Endothelial cell of umbilical vein (primary cell): ENCODE measurements at regions not wholly inside any gene's neighbourhood (a gene's known extent, or its start where the extent isn't known, plus 50 kb on each side); places are given as distances from the start of the nearest gene placed in this dataset.

Source experiments
- BruUV-seq: library from RNA; stranded (reverse); fragments of 400-500 nt; replicated peaks from 2 replicates; lab custom pipeline; 2021; lab: Mats Ljungman, UMichigan
- CTCF ChIA-PET: fragments of 300-600, 350-600 bp; sonication (Branson Sonifier 250); formaldehyde crosslinking; loops from one replicate; lab custom pipeline; 2021; ENCODE audit warnings: antibody characterized with exemption, inconsistent platforms; lab: Charles Lee
- POLR2A ChIA-PET: fragments of 300-600, 350-600 bp; sonication (Branson Sonifier 250); formaldehyde crosslinking; loops from one replicate; lab custom pipeline; 2021; ENCODE audit warnings: antibody characterized with exemption, inconsistent platforms; lab: Charles Lee
- DNase-seq: peaks from one replicate; pipeline ENCODE4 v3.0.0-alpha.2; 2011; ENCODE audit warnings: low read depth, low spot score
- FAIRE-seq: peaks from 2 replicates; lab custom pipeline; 2011; peaks lifted over from hg19 to GRCh38; lab: Jason Lieb, UNC
- H2AFZ ChIP-seq: 2 replicates; pipeline ENCODE4 v1.6.0; 2012; ENCODE audit warnings: low read depth, low read length, control low read depth, inconsistent platforms
- H3K27ac ChIP-seq: 2 replicates; pipeline ENCODE4 v1.5.1; 2011; ENCODE audit warnings: low read depth, mild to moderate bottlenecking, control low read depth, low read length, moderate library complexity; ENCODE audit not compliant: insufficient read depth
- H3K27me3 ChIP-seq, 2 experiments: 2 replicates each; pipeline versions ENCODE4 v1.6.0 to v1.6.1; 2011; ENCODE audit warnings: low read length in 2 of 2, mixed read lengths in 1 of 2; ENCODE audit not compliant: control insufficient read depth in 2 of 2, insufficient read depth in 2 of 2
- H3K36me3 ChIP-seq, 2 experiments: 2 replicates in 1 of 2; 3 replicates in 1 of 2; pipeline ENCODE4 v1.5.1; 2011; ENCODE audit warnings: low read length in 2 of 2, mild to moderate bottlenecking in 1 of 2, moderate library complexity in 1 of 2; ENCODE audit not compliant: control insufficient read depth in 2 of 2, insufficient read depth in 2 of 2; ENCODE audit errors: extremely low read depth in 1 of 2
- H3K4me1 ChIP-seq: 3 replicates; pipeline ENCODE4 v1.5.1; 2011; ENCODE audit warnings: mild to moderate bottlenecking, low read length; ENCODE audit not compliant: control insufficient read depth, insufficient read depth; ENCODE audit errors: extremely low read depth
- H3K4me2 ChIP-seq: 2 replicates; pipeline ENCODE4 v1.6.1; 2011; ENCODE audit warnings: low read length, control low read depth, mixed read lengths; ENCODE audit not compliant: insufficient read depth
- H3K4me3 ChIP-seq, 3 experiments: fragments of 200-600 bp in 1 of 3; sonication (generic), shearing (Covaris generic) in 1 of 3; replicated peaks in 1 of 3; 2 replicates each; pipeline ENCODE4 v1.5.1; 2011 to 2016; ENCODE audit warnings: control low read depth in 3 of 3, low read length in 3 of 3, mild to moderate bottlenecking in 2 of 3, inconsistent platforms in 1 of 3, low read depth in 1 of 3, moderate library complexity in 1 of 3; ENCODE audit not compliant: insufficient read depth in 1 of 3
- H3K79me2 ChIP-seq: 2 replicates; pipeline ENCODE4 v1.6.0; 2012; ENCODE audit warnings: low read length, inconsistent platforms; ENCODE audit not compliant: control insufficient read depth, insufficient read depth
- H3K9ac ChIP-seq: replicated peaks from 2 replicates; pipeline ENCODE3; 2011; ENCODE audit warnings: low read length, control low read depth; ENCODE audit not compliant: insufficient read depth; ENCODE audit errors: extremely low read depth
- H3K9me1 ChIP-seq: replicated peaks from 3 replicates; pipeline ENCODE4 v1.6.0; 2011; ENCODE audit warnings: mild to moderate bottlenecking, low read length; ENCODE audit not compliant: control insufficient read depth, insufficient read depth; ENCODE audit errors: extremely low read depth
- H3K9me3 ChIP-seq: replicated peaks from 2 replicates; pipeline ENCODE4 v1.5.1; 2012; ENCODE audit warnings: low read length, inconsistent platforms; ENCODE audit not compliant: control insufficient read depth, insufficient read depth
- H4K20me1 ChIP-seq: replicated peaks from 2 replicates; pipeline ENCODE3; 2011; ENCODE audit warnings: mild to moderate bottlenecking, low read length; ENCODE audit not compliant: control insufficient read depth, insufficient read depth; ENCODE audit errors: extremely low read depth
- EZH2 ChIP-seq: IDR thresholded peaks from 2 replicates; pipeline ENCODE4 v1.6.1; 2012; ENCODE audit warnings: borderline replicate concordance, low read depth, mild to moderate bottlenecking, moderate library complexity, low read length, inconsistent platforms; ENCODE audit not compliant: severe bottlenecking
- FOS ChIP-seq: IDR thresholded peaks from 2 replicates; pipeline ENCODE4 v1.6.1; 2011; ENCODE audit warnings: mild to moderate bottlenecking, low read length, moderate library complexity, borderline replicate concordance; ENCODE audit not compliant: insufficient read depth
- GATA2 ChIP-seq: IDR thresholded peaks from 2 replicates; pipeline ENCODE4 v1.7.0; 2011; ENCODE audit warnings: low read depth, mild to moderate bottlenecking, moderate library complexity, mixed read lengths, low read length; ENCODE audit not compliant: insufficient read length, insufficient read depth
- JUN ChIP-seq: IDR thresholded peaks from 2 replicates; pipeline ENCODE4 v1.6.1; 2011; ENCODE audit warnings: borderline replicate concordance, low read depth; ENCODE audit not compliant: insufficient read length, insufficient read depth
- MYC ChIP-seq: IDR thresholded peaks from one replicate; pipeline ENCODE4 v1.6.1; 2011; ENCODE audit warnings: mild to moderate bottlenecking, low read depth, low read length
- POLR2A ChIP-seq: IDR thresholded peaks from 2 replicates; pipeline ENCODE4 v1.6.1; 2012; ENCODE audit warnings: low read depth, mild to moderate bottlenecking, control low read depth, low read length
- POLR2AphosphoS5 ChIP-seq: IDR thresholded peaks from 2 replicates; pipeline ENCODE4 v1.6.1; 2012; ENCODE audit warnings: low read depth, mild to moderate bottlenecking, control low read depth, low read length, moderate library complexity; ENCODE audit not compliant: insufficient read depth
- dilution Hi-C: fragments of 300-500 bp; cut with MboI; formaldehyde crosslinking; loops from one replicate; pipeline ENCODE4 v1.15.0; 2019; ENCODE audit warnings: low sequenced_read_pairs; ENCODE audit not compliant: extremely low pct_ligation_motif_present
- intact Hi-C: fragments of 100-400 bp; cut with micrococcal nuclease; formaldehyde crosslinking; loops from one replicate; pipeline ENCODE4 v1.10.0; 2022
- TF ChIP-seq, protein P1 (sequence below), 2 donors: IDR thresholded peaks; 1 replicate in 1 of 2; 2 replicates in 1 of 2; pipeline ENCODE4 v1.5.1; 2011; ENCODE audit warnings: low read length in 2 of 2, mild to moderate bottlenecking in 2 of 2, moderate library complexity in 2 of 2, control low read depth in 1 of 2, inconsistent platforms in 1 of 2, low read depth in 1 of 2; ENCODE audit not compliant: insufficient read depth in 1 of 2; ENCODE audit errors: extremely low read depth in 1 of 2
- TF ChIP-seq, protein P2 (sequence below): IDR thresholded peaks from 2 replicates; pipeline ENCODE4 v1.6.1; 2011; ENCODE audit not compliant: insufficient read depth, insufficient read length

DNA sequence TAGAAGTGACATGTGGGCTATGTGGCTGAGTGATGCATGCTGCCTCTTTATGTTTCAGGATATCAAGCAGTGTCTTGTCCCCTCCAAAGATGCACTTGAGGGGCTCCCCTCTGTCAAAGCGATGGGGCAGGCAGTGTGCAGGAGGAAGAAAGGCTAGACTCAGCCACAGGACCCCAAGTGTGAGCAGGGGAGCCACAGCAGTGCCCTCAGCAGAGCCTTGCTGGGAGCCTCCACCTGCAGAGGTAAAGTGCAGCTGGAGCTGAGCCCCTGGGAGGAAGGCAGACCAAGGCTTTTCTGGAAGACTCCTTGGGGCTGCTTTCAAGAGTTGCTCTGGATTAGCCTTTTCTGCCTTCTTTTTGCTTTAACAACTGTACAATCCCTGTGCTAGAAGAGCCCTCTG, 247.3 kb downstream of the DLEU7 start:
- dilution Hi-C loops = no loop called here

More for the DNA sequence above, 247.3 kb downstream of the DLEU7 start:
- Histone ChIP-seq H3K9me1 (no peaks in the 10 kb centered on the region), H2AFZ (no peak overlapping the region), H4K20me1 (no peaks in the 10 kb centered on the region), H3K4me3 (no peak overlapping the region), H3K27me3 (peaks cover 0 to 6% of the 10 kb centered on the region in 2 experiments), H3K4me1 (peaks cover 5% of the 10 kb centered on the region), H3K9me3 (no peaks in the 10 kb centered on the region), H3K27ac (no peak overlapping the region), H3K4me2 (no peak overlapping the region), H3K9ac (no peak overlapping the region), H3K79me2 (no peaks in the 10 kb centered on the region), H3K36me3 (no peaks in the 10 kb centered on the region)
- DNase-seq (no peak), FAIRE-seq (no peak)
- POLR2A ChIA-PET = no interaction called here
- TF ChIP-seq, protein P1, sequence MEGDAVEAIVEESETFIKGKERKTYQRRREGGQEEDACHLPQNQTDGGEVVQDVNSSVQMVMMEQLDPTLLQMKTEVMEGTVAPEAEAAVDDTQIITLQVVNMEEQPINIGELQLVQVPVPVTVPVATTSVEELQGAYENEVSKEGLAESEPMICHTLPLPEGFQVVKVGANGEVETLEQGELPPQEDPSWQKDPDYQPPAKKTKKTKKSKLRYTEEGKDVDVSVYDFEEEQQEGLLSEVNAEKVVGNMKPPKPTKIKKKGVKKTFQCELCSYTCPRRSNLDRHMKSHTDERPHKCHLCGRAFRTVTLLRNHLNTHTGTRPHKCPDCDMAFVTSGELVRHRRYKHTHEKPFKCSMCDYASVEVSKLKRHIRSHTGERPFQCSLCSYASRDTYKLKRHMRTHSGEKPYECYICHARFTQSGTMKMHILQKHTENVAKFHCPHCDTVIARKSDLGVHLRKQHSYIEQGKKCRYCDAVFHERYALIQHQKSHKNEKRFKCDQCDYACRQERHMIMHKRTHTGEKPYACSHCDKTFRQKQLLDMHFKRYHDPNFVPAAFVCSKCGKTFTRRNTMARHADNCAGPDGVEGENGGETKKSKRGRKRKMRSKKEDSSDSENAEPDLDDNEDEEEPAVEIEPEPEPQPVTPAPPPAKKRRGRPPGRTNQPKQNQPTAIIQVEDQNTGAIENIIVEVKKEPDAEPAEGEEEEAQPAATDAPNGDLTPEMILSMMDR (IDR thresholded peaks at IDR 0.05; ENCODE audit: extremely low read depth in 1 of 2, insufficient read depth in 1 of 2, low read depth in 1 of 2, low read length in 2 of 2) = no peak
- TF ChIP-seq GATA2 (no peak), POLR2A (no peak), EZH2 (no peak), FOS (no peak), MYC (no peak), POLR2AphosphoS5 (no peak), JUN (no peak)
- TF ChIP-seq, protein P2, sequence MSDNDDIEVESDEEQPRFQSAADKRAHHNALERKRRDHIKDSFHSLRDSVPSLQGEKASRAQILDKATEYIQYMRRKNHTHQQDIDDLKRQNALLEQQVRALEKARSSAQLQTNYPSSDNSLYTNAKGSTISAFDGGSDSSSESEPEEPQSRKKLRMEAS = no peak
- CTCF ChIA-PET = no interaction called here
- intact Hi-C loops = no loop called here
- BruUV-seq = no TSS peak
